Liver (tissue), 3 donors: ENCODE measurements at regions not wholly inside any gene's neighbourhood (a gene's known extent, or its start where the extent isn't known, plus 50 kb on each side); places are given as distances from the start of the nearest gene placed in this dataset.
"Not testable (repeated sequence)": the region's sequence is repeated elsewhere in the genome, so short reads cannot be mapped to it uniquely, and the experiment has no call there.

Experiments used
- CTCF ChIP-seq: fragments of 150-350 bp; IDR thresholded peaks from 2 replicates; pipeline ENCODE4 v1.5.1; 2017; ENCODE audit warnings: improper control_type of control experiment, low read depth, low read length; ENCODE audit not compliant: missing input control
- HNF4G ChIP-seq: IDR thresholded peaks from 2 replicates; pipeline ENCODE4 v1.6.1; 2016; ENCODE audit warnings: antibody characterized with exemption
- RAD21 ChIP-seq, 2 donors: IDR thresholded peaks; 2 replicates each; pipeline ENCODE4 v1.6.1; 2016; ENCODE audit warnings: antibody characterized with exemption in 2 of 2, mild to moderate bottlenecking in 2 of 2
- SP1 ChIP-seq: IDR thresholded peaks from 2 replicates; pipeline ENCODE4 v1.6.1; 2018; ENCODE audit warnings: antibody characterized with exemption, mild to moderate bottlenecking
- ZBTB33 ChIP-seq: IDR thresholded peaks from 2 replicates; pipeline ENCODE4 v1.6.1; 2016; ENCODE audit warnings: antibody characterized with exemption
- donor health status: healthy.
- donor health status: healthy.

GRCh38 chr7:73193991-73194390, 108.2 kb upstream of the SPDYE9 start:
- not testable (repeated sequence) for TF ChIP-seq CTCF; HNF4G; ZBTB33; RAD21 (IDR thresholded peaks at IDR 0.05); SP1
